HepG2 (cell line): ENCODE measurements at regions not wholly inside any gene's neighbourhood (a gene's known extent, or its start where the extent isn't known, plus 50 kb on each side); places are given as distances from the start of the nearest gene placed in this dataset.
"Not testable (repeated sequence)": the region's sequence is repeated elsewhere in the genome, so short reads cannot be mapped to it uniquely, and the experiment has no call there.

Experiments
- ARNT ChIP-seq: fragments of 450-650 bp; IDR thresholded peaks from 2 replicates; pipeline ENCODE4 v1.6.1; 2017
- CHD2 ChIP-seq: IDR thresholded peaks from 2 replicates; pipeline ENCODE4 v1.6.1; 2011; ENCODE audit warnings: low read depth, low read length, improper control_type of control experiment
- CTCF ChIP-seq: sonication (generic); formaldehyde crosslinking; IDR thresholded peaks from 2 replicates; pipeline ENCODE4 v1.5.0; 2020; ENCODE audit warnings: mild to moderate bottlenecking, missing genetic modification reagents, moderate library complexity
- HCFC1 ChIP-seq: fragments of 150-350 bp; IDR thresholded peaks from 2 replicates; pipeline ENCODE4 v1.6.1; 2014; ENCODE audit warnings: low read depth, low read length
- POGK ChIP-seq: sonication (generic); formaldehyde crosslinking; conservative IDR thresholded peaks from 2 replicates; pipeline ENCODE4 v1.8.0; 2022; ENCODE audit warnings: mild to moderate bottlenecking, moderate library complexity, missing genetic modification reagents
- POLR2A ChIP-seq, 2 experiments: IDR thresholded peaks; 2 replicates each; pipeline ENCODE4 v1.6.1; 2011; ENCODE audit warnings: low read depth in 2 of 2, low read length in 2 of 2, mild to moderate bottlenecking in 1 of 2, moderate library complexity in 1 of 2; ENCODE audit not compliant: insufficient read depth in 1 of 2
- SIN3A ChIP-seq: IDR thresholded peaks from 2 replicates; pipeline ENCODE4 v1.6.1; 2011; ENCODE audit warnings: low read depth, mild to moderate bottlenecking, control low read depth, low read length, borderline replicate concordance
- SOX6 ChIP-seq, 2 experiments: fragments of 450-650 bp in 1 of 2; sonication (generic) in 1 of 2; formaldehyde crosslinking in 1 of 2; IDR thresholded peaks; 2 replicates each; pipeline versions ENCODE4 v1.4.0 to v1.6.1; 2017 to 2020; ENCODE audit warnings: antibody characterized with exemption in 1 of 2, mild to moderate bottlenecking in 1 of 2, missing genetic modification reagents in 1 of 2
- YY1 ChIP-seq: IDR thresholded peaks from 2 replicates; pipeline ENCODE4 v1.6.1; 2011; ENCODE audit warnings: low read length, low read depth, moderate library complexity, mild to moderate bottlenecking; ENCODE audit not compliant: insufficient read depth, insufficient replicate concordance

DNA sequence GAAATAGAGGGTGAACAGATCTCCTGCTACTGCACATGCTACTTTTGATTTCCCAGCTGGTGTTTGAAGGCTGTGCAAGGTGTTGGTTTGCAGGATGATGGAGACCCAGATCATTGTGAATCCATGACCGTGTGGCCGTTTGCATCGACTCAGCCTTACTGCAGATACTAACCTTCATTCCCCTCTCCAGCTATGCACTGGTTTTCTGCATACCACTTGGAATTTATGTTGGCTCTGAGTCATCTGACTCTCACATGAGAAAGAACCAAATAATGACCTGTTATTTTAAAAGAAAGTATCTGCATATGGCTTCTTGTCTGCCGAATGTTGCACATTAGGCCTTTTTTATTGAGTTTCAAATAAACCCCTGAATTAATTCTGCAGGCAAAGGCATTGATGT, 183.3 kb upstream of the PRKX start:
- not testable (repeated sequence) for TF ChIP-seq CTCF (CRISPR knock-in tag); POLR2A (IDR thresholded peaks at IDR 0.05; ENCODE audit: insufficient read depth in 1 of 2, low read depth in 2 of 2, low read length in 2 of 2); CHD2; HCFC1; SIN3A; SOX6 (IDR thresholded peaks at IDR 0.05); SOX6 (CRISPR knock-in tag; IDR thresholded peaks at IDR 0.05); ARNT; POGK (CRISPR knock-in tag); YY1
